SK-N-SH (cell line): ENCODE measurements at regions not wholly inside any gene's neighbourhood (a gene's known extent, or its start where the extent isn't known, plus 50 kb on each side); places are given as distances from the start of the nearest gene placed in this dataset.

Experiments
- CTCF ChIA-PET: fragments of 300-600, 350-600 bp; formaldehyde crosslinking; extraction: SDS; loops from one replicate; lab custom pipeline; 2021; lab: Yijun Ruan, JAX
- POLR2A ChIA-PET: fragments of 350-600 bp; sonication (Branson Sonifier 250); formaldehyde crosslinking; extraction: SDS; loops from one replicate; lab custom pipeline; 2020; ENCODE audit warnings: antibody characterized with exemption, inconsistent platforms; lab: Yijun Ruan, JAX
- DNase-seq: peaks from one replicate; pipeline ENCODE4 v3.0.0; 2012
- H2AFZ ChIP-seq: fragments of 200-600 bp; sonication (generic); 2 replicates; pipeline ENCODE4 v1.8.1; 2016; ENCODE audit warnings: antibody characterized with exemption, mild to moderate bottlenecking, low read depth
- H3F3A ChIP-seq: fragments of 200-600 bp; sonication (generic); replicated peaks from 2 replicates; pipeline ENCODE3; 2016; ENCODE audit warnings: antibody characterized with exemption, mild to moderate bottlenecking; ENCODE audit not compliant: insufficient read depth
- H3K27ac ChIP-seq, 2 experiments: fragments of 200-500 bp in 1 of 2; fragments of 200-600 bp in 1 of 2; sonication (Bioruptor generic) in 1 of 2; sonication (generic), shearing (Covaris generic) in 1 of 2; 2 replicates each; pipeline versions ENCODE4 v1.5.1 to v1.6.1; 2014 to 2016; ENCODE audit warnings: low read depth in 2 of 2, inconsistent platforms in 1 of 2, low read length in 1 of 2, mild to moderate bottlenecking in 1 of 2, mixed read lengths in 1 of 2
- H3K27me3 ChIP-seq: fragments of 200-600 bp; sonication (generic), shearing (Covaris generic); 2 replicates; pipeline ENCODE4 v1.6.1; 2016; ENCODE audit warnings: mixed run types; ENCODE audit not compliant: insufficient read depth
- H3K36me3 ChIP-seq, 2 experiments: fragments of 200-500 bp in 1 of 2; fragments of 200-600 bp in 1 of 2; sonication (Bioruptor generic) in 1 of 2; sonication (generic) in 1 of 2; replicated peaks in 1 of 2; 2 replicates each; pipeline versions ENCODE3 to v1.5.1; 2014 to 2016; ENCODE audit warnings: low read length in 1 of 2, mild to moderate bottlenecking in 1 of 2; ENCODE audit not compliant: insufficient read depth in 2 of 2, control insufficient read depth in 1 of 2
- H3K4me1 ChIP-seq, 2 experiments: fragments of 200-500 bp in 1 of 2; fragments of 200-600 bp in 1 of 2; sonication (Bioruptor generic) in 1 of 2; sonication (generic), shearing (Covaris generic) in 1 of 2; 2 replicates each; pipeline versions ENCODE4 v1.5.1 to v1.6.1; 2014 to 2016; ENCODE audit warnings: low read depth in 1 of 2, low read length in 1 of 2, mixed run types in 1 of 2; ENCODE audit not compliant: insufficient read depth in 2 of 2, control insufficient read depth in 1 of 2
- H3K4me2 ChIP-seq: fragments of 200-600 bp; sonication (generic), shearing (Covaris generic); 2 replicates; pipeline ENCODE4 v1.6.1; 2017; ENCODE audit warnings: mixed run types
- H3K4me3 ChIP-seq, 2 experiments: fragments of 200-500 bp in 1 of 2; fragments of 200-600 bp in 1 of 2; sonication (Bioruptor generic) in 1 of 2; sonication (generic), shearing (Covaris generic) in 1 of 2; 2 replicates each; pipeline versions ENCODE4 v1.5.1 to v1.8.1; 2014 to 2016; ENCODE audit warnings: low read depth in 2 of 2, inconsistent platforms in 1 of 2, low read length in 1 of 2, mild to moderate bottlenecking in 1 of 2, mixed read lengths in 1 of 2, moderate library complexity in 1 of 2
- H3K79me2 ChIP-seq: fragments of 200-600 bp; sonication (generic); 2 replicates; pipeline ENCODE4 v1.8.1; 2017; ENCODE audit warnings: mild to moderate bottlenecking; ENCODE audit not compliant: insufficient read depth
- H3K9ac ChIP-seq: fragments of 200-600 bp; sonication (generic); 2 replicates; pipeline ENCODE4 v1.6.1; 2017; ENCODE audit warnings: mixed run types
- H3K9me2 ChIP-seq: fragments of 200-600 bp; sonication (generic); 2 replicates; pipeline ENCODE4 v1.6.1; 2017; ENCODE audit warnings: mixed run types
- H3K9me3 ChIP-seq: fragments of 200-600 bp; sonication (generic); 2 replicates; pipeline ENCODE4 v1.6.1; 2017; ENCODE audit warnings: mixed run types, mild to moderate bottlenecking, moderate library complexity
- H4K20me1 ChIP-seq: fragments of 200-600 bp; sonication (generic); 2 replicates; pipeline ENCODE4 v1.6.1; 2017; ENCODE audit warnings: mild to moderate bottlenecking, mixed run types; ENCODE audit not compliant: insufficient read depth
- ELF1 ChIP-seq: IDR thresholded peaks from 2 replicates; pipeline ENCODE4 v1.4.0; 2012
- EZH2phosphoT487 ChIP-seq: fragments of 200-600 bp; sonication (generic); IDR thresholded peaks from 2 replicates; pipeline ENCODE4 v1.6.1; 2017; ENCODE audit warnings: low read depth, mixed run types, mild to moderate bottlenecking, antibody characterized with exemption, moderate library complexity, borderline replicate concordance
- FOSL2 ChIP-seq: IDR thresholded peaks from 2 replicates; pipeline ENCODE4 v1.4.0; 2012; ENCODE audit warnings: low read depth, mild to moderate bottlenecking, moderate library complexity, borderline replicate concordance
- FOXJ3 ChIP-seq: sonication (generic); formaldehyde crosslinking; IDR thresholded peaks from 2 replicates; pipeline ENCODE4 v1.5.1; 2020; ENCODE audit warnings: mild to moderate bottlenecking, missing genetic modification reagents
- FOXM1 ChIP-seq: IDR thresholded peaks from 2 replicates; pipeline ENCODE4 v1.4.0; 2012; ENCODE audit warnings: low read depth, mild to moderate bottlenecking
- GABPA ChIP-seq: IDR thresholded peaks from 2 replicates; pipeline ENCODE4 v1.4.0; 2012; ENCODE audit warnings: low read depth, mild to moderate bottlenecking
- JUND ChIP-seq: IDR thresholded peaks from 2 replicates; pipeline ENCODE4 v1.4.0; 2012
- MAX ChIP-seq: IDR thresholded peaks from 2 replicates; pipeline ENCODE4 v1.4.0; 2012; ENCODE audit warnings: low read depth
- MEF2A ChIP-seq: IDR thresholded peaks from 2 replicates; pipeline ENCODE4 v1.4.0; 2012; ENCODE audit warnings: low read depth, borderline replicate concordance
- MXI1 ChIP-seq: IDR thresholded peaks from 2 replicates; pipeline ENCODE4 v1.6.1; 2012; ENCODE audit warnings: mild to moderate bottlenecking, low read depth, low read length, improper control_type of control experiment
- PBX3 ChIP-seq: IDR thresholded peaks from 2 replicates; pipeline ENCODE4; 2012
- RAD21 ChIP-seq: IDR thresholded peaks from 2 replicates; pipeline ENCODE4 v1.6.1; 2012; ENCODE audit warnings: mild to moderate bottlenecking, low read length
- REST ChIP-seq: IDR thresholded peaks from 2 replicates; pipeline ENCODE4 v1.6.1; 2012; ENCODE audit warnings: mild to moderate bottlenecking, low read depth, low read length, moderate library complexity
- RFX5 ChIP-seq: IDR thresholded peaks from 2 replicates; pipeline ENCODE4 v1.6.1; 2012; ENCODE audit warnings: mild to moderate bottlenecking, improper control_type of control experiment, low read length
- SIN3A ChIP-seq: IDR thresholded peaks from 2 replicates; pipeline ENCODE4 v1.6.1; 2012; ENCODE audit warnings: low read depth, mild to moderate bottlenecking, low read length, moderate library complexity, borderline replicate concordance
- TAF1 ChIP-seq: IDR thresholded peaks from 2 replicates; pipeline ENCODE4 v1.6.1; 2012; ENCODE audit warnings: low read depth, mild to moderate bottlenecking, low read length, moderate library complexity, borderline replicate concordance
- TCF12 ChIP-seq: IDR thresholded peaks from 2 replicates; pipeline ENCODE4 v1.4.0; 2012
- TEAD4 ChIP-seq: IDR thresholded peaks from 2 replicates; pipeline ENCODE4 v1.4.0; 2012; ENCODE audit warnings: mild to moderate bottlenecking, borderline replicate concordance; ENCODE audit not compliant: insufficient read depth
- USF1 ChIP-seq: IDR thresholded peaks from 2 replicates; pipeline ENCODE4 v1.4.0; 2012; ENCODE audit warnings: low read depth, borderline replicate concordance
- USF2 ChIP-seq: fragments of 150-350 bp; IDR thresholded peaks from 2 replicates; pipeline ENCODE4 v1.6.1; 2017; ENCODE audit warnings: antibody characterized with exemption, low read length, low read depth, borderline replicate concordance
- YY1 ChIP-seq: IDR thresholded peaks from 2 replicates; pipeline ENCODE4 v1.4.0; 2012; ENCODE audit warnings: low read depth, mild to moderate bottlenecking
- WGBS: methylation state at CpG from one replicate; pipeline ENCODE4 v1.1.6; 2017; ENCODE audit warnings: low lambda C conversion rate; 5-methylcytosine and 5-hydroxymethylcytosine counted together

- no peaks in the 10 kb centered on the region for H3K79me2 ChIP-seq
- no peak overlapping the region for H3K27ac ChIP-seq
- no peaks in the 10 kb centered on the region for H3F3A ChIP-seq
- H3K36me3 ChIP-seq, result no peaks in the 10 kb centered on the region
- H3K27me3 ChIP-seq, result no peaks in the 10 kb centered on the region
- no peak overlapping the region for H3K9ac ChIP-seq
- H3K4me3 ChIP-seq, result no peak overlapping the region
- 49% methylated on average over 6 of the region's 6 CpGs for WGBS
- no peaks in the 10 kb centered on the region for H3K4me1 ChIP-seq
- H3K9me3 ChIP-seq, result no peaks in the 10 kb centered on the region
- DNase-seq, result no peak
- CTCF ChIA-PET, result interaction anchor here (1.5 kb wide), 1 partner anchor 361 kb away, joined by 4 read pairs; no protein-coding TSS in a partner anchor
- H4K20me1 ChIP-seq, result no peaks in the 10 kb centered on the region
- no peaks in the 10 kb centered on the region for H3K9me2 ChIP-seq
- H2AFZ ChIP-seq, result no peak overlapping the region
- H3K4me2 ChIP-seq, result no peak overlapping the region
- TF ChIP-seq GABPA (no peak), USF1 (no peak)
- POLR2A ChIA-PET, result interaction anchor here (0.6 kb wide), 1 partner anchor 1176 kb away, joined by 4 read pairs; no protein-coding TSS in a partner anchor
Measured at GRCh38 chr10:76624470-76624869, 1013.1 kb downstream of the KCNMA1 start.

DNA sequence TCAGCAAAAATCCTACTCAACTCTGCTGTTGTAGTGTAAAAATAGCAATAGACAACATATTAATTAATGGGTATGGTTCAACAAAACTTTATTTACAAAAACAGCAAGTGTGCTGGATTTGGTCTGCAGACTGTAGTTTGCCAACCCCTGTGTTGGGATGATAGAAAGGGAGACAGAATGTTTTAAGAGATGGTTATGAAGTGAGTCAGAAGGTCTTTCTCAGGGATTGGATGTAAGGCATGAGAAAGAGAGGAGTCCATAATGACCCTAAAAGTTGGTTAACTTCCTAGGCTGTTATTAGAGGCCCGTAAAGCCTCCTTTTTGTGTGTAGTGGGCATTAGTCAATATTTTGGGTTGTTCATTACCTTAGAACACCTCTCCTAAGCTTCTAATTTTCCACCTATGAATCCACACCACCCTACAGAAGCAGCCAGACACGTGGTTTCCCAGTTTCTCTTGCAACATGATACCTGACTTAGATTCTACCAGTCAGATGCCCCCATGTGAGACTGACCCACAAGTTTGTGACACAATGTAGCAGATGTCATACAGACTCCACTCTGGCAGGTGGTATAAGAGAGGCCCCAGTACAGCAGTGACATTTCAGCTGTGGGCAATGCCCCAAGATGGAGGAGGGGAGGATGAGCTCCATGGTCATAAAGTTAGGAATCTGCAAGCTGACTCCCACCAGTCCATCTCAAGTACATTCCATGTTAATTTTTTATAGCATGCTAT lies 1015.6 kb downstream of the KCNMA1 start:
- Histone ChIP-seq H3K9me3 (no peaks in the 10 kb centered on the region), H3K4me1 (no peaks in the 10 kb centered on the region), H3K36me3 (no peaks in the 10 kb centered on the region), H4K20me1 (no peaks in the 10 kb centered on the region), H3K27me3 (no peaks in the 10 kb centered on the region), H3K4me3 (no peak overlapping the region), H3K9ac (no peak overlapping the region), H3K4me2 (no peak overlapping the region), H3K79me2 (no peaks in the 10 kb centered on the region), H3K27ac (no peak overlapping the region), H3F3A (peaks cover 5% of the 10 kb centered on the region), H3K9me2 (no peaks in the 10 kb centered on the region), H2AFZ (no peak overlapping the region)
- TF ChIP-seq MXI1 (no peak), PBX3 (no peak), JUND (no peak), YY1 (no peak), TEAD4 (no peak), MAX (no peak), FOXJ3 (CRISPR knock-in tag) (no peak), RFX5 (no peak), FOXM1 (no peak), RAD21 (no peak), ELF1 (no peak), FOSL2 (no peak), TAF1 (no peak), EZH2phosphoT487 (no peak), SIN3A (no peak), TCF12 (no peak), REST (no peak), USF2 (no peak), MEF2A (no peak)
- DNase-seq, result no peak
- POLR2A ChIA-PET, result no interaction called here
- 29% methylated on average over 2 of the region's 2 CpGs for WGBS
- CTCF ChIA-PET, result no interaction called here
